ENCODE measurements at regions not wholly inside any gene's neighbourhood (a gene's known extent, or its start where the extent isn't known, plus 50 kb on each side); places are given as distances from the start of the nearest gene placed in this dataset.

- DNase-seq (ENCODE audit: low read depth), result no peak
- TF ChIP-seq, protein P1, sequence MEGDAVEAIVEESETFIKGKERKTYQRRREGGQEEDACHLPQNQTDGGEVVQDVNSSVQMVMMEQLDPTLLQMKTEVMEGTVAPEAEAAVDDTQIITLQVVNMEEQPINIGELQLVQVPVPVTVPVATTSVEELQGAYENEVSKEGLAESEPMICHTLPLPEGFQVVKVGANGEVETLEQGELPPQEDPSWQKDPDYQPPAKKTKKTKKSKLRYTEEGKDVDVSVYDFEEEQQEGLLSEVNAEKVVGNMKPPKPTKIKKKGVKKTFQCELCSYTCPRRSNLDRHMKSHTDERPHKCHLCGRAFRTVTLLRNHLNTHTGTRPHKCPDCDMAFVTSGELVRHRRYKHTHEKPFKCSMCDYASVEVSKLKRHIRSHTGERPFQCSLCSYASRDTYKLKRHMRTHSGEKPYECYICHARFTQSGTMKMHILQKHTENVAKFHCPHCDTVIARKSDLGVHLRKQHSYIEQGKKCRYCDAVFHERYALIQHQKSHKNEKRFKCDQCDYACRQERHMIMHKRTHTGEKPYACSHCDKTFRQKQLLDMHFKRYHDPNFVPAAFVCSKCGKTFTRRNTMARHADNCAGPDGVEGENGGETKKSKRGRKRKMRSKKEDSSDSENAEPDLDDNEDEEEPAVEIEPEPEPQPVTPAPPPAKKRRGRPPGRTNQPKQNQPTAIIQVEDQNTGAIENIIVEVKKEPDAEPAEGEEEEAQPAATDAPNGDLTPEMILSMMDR (IDR thresholded peaks at IDR 0.05; ENCODE audit: insufficient read depth, low read depth, low read length, missing control alignments), result no peak
- no peak overlapping the region for H3K4me3 ChIP-seq (ENCODE audit: low read depth, low read length)
These were observed 103.8 kb downstream of the HTR5A start for GRCh38 chr7:155173905-155174304.

GRCh38 chr7:155178096-155178495, 108.0 kb downstream of the HTR5A start:
- TF ChIP-seq, protein P1 (IDR thresholded peaks at IDR 0.05; ENCODE audit: insufficient read depth, low read depth, low read length, missing control alignments), result no peak
- no peak for DNase-seq (ENCODE audit: low read depth)
- no peak overlapping the region for H3K4me3 ChIP-seq (ENCODE audit: low read depth, low read length)

DNA sequence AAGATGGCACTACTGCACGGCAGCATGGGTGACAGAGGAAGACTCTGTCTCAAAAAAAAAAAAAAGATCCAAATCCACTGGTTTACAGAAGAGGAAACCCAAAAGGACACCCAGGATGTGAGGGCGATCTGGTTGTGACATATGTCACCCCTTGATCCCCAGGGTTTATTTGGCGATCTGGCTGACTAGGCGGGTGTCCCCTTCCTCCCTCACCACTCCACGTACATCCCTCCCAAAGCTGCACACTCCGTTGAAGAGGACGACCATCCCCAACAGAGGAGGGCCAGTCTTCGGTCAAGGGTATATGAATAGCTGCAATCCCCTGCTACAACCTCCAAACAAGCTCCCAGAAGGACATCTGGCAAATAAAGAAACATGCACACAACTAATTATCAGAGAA, 111.6 kb downstream of the HTR5A start:
- no peak overlapping the region for H3K4me3 ChIP-seq (ENCODE audit: low read depth, low read length)
- no peak for DNase-seq (ENCODE audit: low read depth)
- TF ChIP-seq, protein P1 (IDR thresholded peaks at IDR 0.05; ENCODE audit: insufficient read depth, low read depth, low read length, missing control alignments), result no peak

- TF ChIP-seq, protein P1 (IDR thresholded peaks at IDR 0.05; ENCODE audit: insufficient read depth, low read depth, low read length, missing control alignments), result no peak
- no peak overlapping the region for H3K4me3 ChIP-seq (ENCODE audit: low read depth, low read length)
These were observed 112.4 kb downstream of the HTR5A start for GRCh38 chr7:155182406-155182970.

GRCh38 chr7:155183655-155184054, 113.5 kb downstream of the HTR5A start:
- TF ChIP-seq, protein P1 (IDR thresholded peaks at IDR 0.05; ENCODE audit: insufficient read depth, low read depth, low read length, missing control alignments), result no peak
- DNase-seq (ENCODE audit: low read depth), result no peak

More at GRCh38 chr7:155182406-155182970, 112.4 kb downstream of the HTR5A start:
- DNase-seq (ENCODE audit: low read depth), result no peak

GRCh38 chr7:155184923-155185322, 112.8 kb upstream of the INSIG1 start:
- TF ChIP-seq, protein P1 (IDR thresholded peaks at IDR 0.05; ENCODE audit: insufficient read depth, low read depth, low read length, missing control alignments), result no peak
- DNase-seq (ENCODE audit: low read depth), result no peak
- no peak overlapping the region for H3K4me3 ChIP-seq (ENCODE audit: low read depth, low read length)

More at GRCh38 chr7:155183655-155184054, 113.5 kb downstream of the HTR5A start:
- H3K4me3 ChIP-seq (ENCODE audit: low read depth, low read length), result no peak overlapping the region

All from GM12865 (cell line).